Right lobe of liver (tissue), 6 donors: ENCODE measurements at regions not wholly inside any gene's neighbourhood (a gene's known extent, or its start where the extent isn't known, plus 50 kb on each side); places are given as distances from the start of the nearest gene placed in this dataset.

Source experiments
- ATAC-seq, 4 donors: fragments of 200-7000 bp; cut with Tn5 transposase; one replicate each; pipeline ENCODE4 v1.9.1; 2020; ENCODE audit warnings: mild to moderate bottlenecking in 4 of 4, moderate library complexity in 4 of 4
- DNase-seq, 3 donors: peaks; one replicate each; pipeline ENCODE4 v3.0.0-alpha.2; 2020
- H3K27ac ChIP-seq, 3 donors: fragments of 200-600 bp; one replicate each; pipeline ENCODE4 v1.8.0; 2022
- H3K27me3 ChIP-seq, 2 donors: fragments of 200-600 bp; one replicate each; pipeline ENCODE4 v1.8.0; 2022
- H3K36me3 ChIP-seq, 4 donors: fragments of 200-600 bp; sonication (generic) in 1 of 4; one replicate each; pipeline versions ENCODE4 v1.5.1 to v1.8.0; 2017 to 2022; ENCODE audit warnings: control low read depth in 1 of 4
- H3K4me1 ChIP-seq, 4 donors: fragments of 200-600 bp; sonication (generic) in 1 of 4; one replicate each; pipeline versions ENCODE4 v1.5.1 to v1.8.0; 2017 to 2022; ENCODE audit warnings: control low read depth in 1 of 4
- H3K4me3 ChIP-seq, 3 donors: fragments of 200-600 bp; one replicate each; pipeline ENCODE4 v1.8.0; 2022
- H3K9me3 ChIP-seq, 4 donors: fragments of 200-600 bp; sonication (generic) in 1 of 4; one replicate each; pipeline versions ENCODE4 v1.5.1 to v1.8.0; 2017 to 2022; ENCODE audit warnings: control low read depth in 1 of 4
- POLR2A ChIP-seq: fragments of 450-650 bp; IDR thresholded peaks from one replicate; pipeline ENCODE4 v1.6.1; 2017; ENCODE audit warnings: antibody characterized with exemption, mild to moderate bottlenecking
- WGBS: methylation state at CpG from one replicate; pipeline ENCODE4 v1.1.6; 2018; ENCODE audit warnings: low coverage, low lambda C conversion rate; ENCODE audit not compliant: insufficient coverage; ENCODE audit errors: missing lambda C conversion rate; 5-methylcytosine and 5-hydroxymethylcytosine counted together
- intact Hi-C, 2 donors: fragments of 100-400 bp; cut with DNase I; formaldehyde crosslinking; loops; one replicate each; pipeline versions ENCODE4 v1.11.2 to v1.14.1; 2022
- TF ChIP-seq, protein P1 (sequence below), 4 donors: fragments of 200-600 bp in 3 of 4; fragments of 450-650 bp in 1 of 4; IDR thresholded peaks; one replicate each; pipeline versions ENCODE4 v1.5.1 to v1.8.0; 2016 to 2022; ENCODE audit warnings: antibody characterized with exemption in 4 of 4, mild to moderate bottlenecking in 2 of 4
- donor health status: DM: no; HTN: yes; CAD: no.
- donor health status: DM: no; HTN: no; CAD: no.
- donor health status: DM: no; HTN: no; CAD: no.
- donor health status: DM: no; HTN: yes; CAD: no.
- donor health status: DM: no; HTN: yes; CAD: no.

DNA sequence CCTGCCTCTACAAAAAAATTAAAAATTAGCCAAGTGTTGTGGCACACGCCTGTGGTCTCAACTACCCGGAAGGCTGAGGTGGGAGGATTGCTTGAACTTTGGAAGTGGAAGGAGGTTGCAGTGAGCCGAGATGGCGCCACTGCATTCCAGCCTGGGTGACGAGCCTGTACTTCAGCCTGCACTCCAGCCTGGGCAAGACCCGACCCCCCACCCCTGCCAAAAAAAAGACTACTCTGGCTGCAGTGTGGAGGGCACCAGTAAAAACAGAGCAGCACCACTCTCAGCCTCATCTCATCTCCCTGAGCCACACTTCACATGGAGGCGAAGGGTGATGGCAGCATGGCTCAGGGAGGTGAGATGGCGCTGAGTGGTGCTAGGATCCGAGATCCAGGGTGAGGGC, 50.3 kb upstream of the THY1 start:
- no peak for ATAC-seq
- H3K36me3 ChIP-seq = no peaks in the 10 kb centered on the region
- no peaks in the 10 kb centered on the region for H3K9me3 ChIP-seq
- no peak overlapping the region for H3K27ac ChIP-seq
- no peak overlapping the region for H3K4me3 ChIP-seq
- H3K4me1 ChIP-seq = peaks cover 0 to 10% (median 2%) of the 10 kb centered on the region in 4 donors
- TF ChIP-seq POLR2A = no peak
- TF ChIP-seq, protein P1, sequence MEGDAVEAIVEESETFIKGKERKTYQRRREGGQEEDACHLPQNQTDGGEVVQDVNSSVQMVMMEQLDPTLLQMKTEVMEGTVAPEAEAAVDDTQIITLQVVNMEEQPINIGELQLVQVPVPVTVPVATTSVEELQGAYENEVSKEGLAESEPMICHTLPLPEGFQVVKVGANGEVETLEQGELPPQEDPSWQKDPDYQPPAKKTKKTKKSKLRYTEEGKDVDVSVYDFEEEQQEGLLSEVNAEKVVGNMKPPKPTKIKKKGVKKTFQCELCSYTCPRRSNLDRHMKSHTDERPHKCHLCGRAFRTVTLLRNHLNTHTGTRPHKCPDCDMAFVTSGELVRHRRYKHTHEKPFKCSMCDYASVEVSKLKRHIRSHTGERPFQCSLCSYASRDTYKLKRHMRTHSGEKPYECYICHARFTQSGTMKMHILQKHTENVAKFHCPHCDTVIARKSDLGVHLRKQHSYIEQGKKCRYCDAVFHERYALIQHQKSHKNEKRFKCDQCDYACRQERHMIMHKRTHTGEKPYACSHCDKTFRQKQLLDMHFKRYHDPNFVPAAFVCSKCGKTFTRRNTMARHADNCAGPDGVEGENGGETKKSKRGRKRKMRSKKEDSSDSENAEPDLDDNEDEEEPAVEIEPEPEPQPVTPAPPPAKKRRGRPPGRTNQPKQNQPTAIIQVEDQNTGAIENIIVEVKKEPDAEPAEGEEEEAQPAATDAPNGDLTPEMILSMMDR (IDR thresholded peaks at IDR 0.05) = no peak
- intact Hi-C loops = loop anchor here (10.0 kb wide), 2 partner anchors 98 to 108 kb away; no protein-coding TSS in a partner anchor
- WGBS = 85% methylated on average over 4 of the region's 9 CpGs
- no peaks in the 10 kb centered on the region for H3K27me3 ChIP-seq
- peak in 1 of 3 donors; percentile 24 for DNase-seq

DNA sequence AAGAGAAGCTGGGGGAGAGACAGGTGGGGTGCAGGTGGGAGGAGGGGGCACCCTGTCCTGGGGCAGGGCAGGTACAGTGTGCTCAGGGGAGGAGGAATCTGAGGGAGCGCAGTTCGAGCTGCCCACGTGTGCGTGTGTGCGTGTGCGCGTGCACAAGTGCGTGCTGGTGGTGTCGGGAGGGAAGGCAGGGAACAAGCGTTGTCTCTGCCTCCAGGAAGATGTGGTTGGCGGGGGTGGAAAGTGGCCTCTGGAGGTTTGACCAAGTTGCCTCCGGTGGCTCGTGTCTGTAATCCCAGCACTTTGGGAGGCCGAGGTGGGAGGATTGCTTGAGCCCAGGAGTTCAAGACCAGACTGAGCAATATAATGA, 49.9 kb upstream of the THY1 start:
- H3K36me3 ChIP-seq = no peaks in the 10 kb centered on the region
- DNase-seq (peak in 1 of 3 donors; percentile 37), ATAC-seq (no peak)
- no peak overlapping the region for H3K4me3 ChIP-seq
- H3K4me1 ChIP-seq = peaks cover 0 to 10% (median 2%) of the 10 kb centered on the region in 4 donors
- TF ChIP-seq, protein P1 (IDR thresholded peaks at IDR 0.05) = no peak
- no peak for TF ChIP-seq POLR2A
- no peaks in the 10 kb centered on the region for H3K27me3 ChIP-seq
- intact Hi-C loops = loop anchor here (10.0 kb wide), 2 partner anchors 98 to 108 kb away; no protein-coding TSS in a partner anchor
- WGBS = 80% methylated on average over 1 of the region's 14 CpGs
- no peak overlapping the region for H3K27ac ChIP-seq
- H3K9me3 ChIP-seq = no peaks in the 10 kb centered on the region
